Glomerular endothelial cell (primary cell): ENCODE measurements at regions not wholly inside any gene's neighbourhood (a gene's known extent, or its start where the extent isn't known, plus 50 kb on each side); places are given as distances from the start of the nearest gene placed in this dataset.

Source experiments
- DNase-seq: peaks from one replicate; pipeline ENCODE4 v3.0.0-alpha.2; 2011; ENCODE audit warnings: low read depth, low spot score; ENCODE audit errors: extremely low read depth

DNA sequence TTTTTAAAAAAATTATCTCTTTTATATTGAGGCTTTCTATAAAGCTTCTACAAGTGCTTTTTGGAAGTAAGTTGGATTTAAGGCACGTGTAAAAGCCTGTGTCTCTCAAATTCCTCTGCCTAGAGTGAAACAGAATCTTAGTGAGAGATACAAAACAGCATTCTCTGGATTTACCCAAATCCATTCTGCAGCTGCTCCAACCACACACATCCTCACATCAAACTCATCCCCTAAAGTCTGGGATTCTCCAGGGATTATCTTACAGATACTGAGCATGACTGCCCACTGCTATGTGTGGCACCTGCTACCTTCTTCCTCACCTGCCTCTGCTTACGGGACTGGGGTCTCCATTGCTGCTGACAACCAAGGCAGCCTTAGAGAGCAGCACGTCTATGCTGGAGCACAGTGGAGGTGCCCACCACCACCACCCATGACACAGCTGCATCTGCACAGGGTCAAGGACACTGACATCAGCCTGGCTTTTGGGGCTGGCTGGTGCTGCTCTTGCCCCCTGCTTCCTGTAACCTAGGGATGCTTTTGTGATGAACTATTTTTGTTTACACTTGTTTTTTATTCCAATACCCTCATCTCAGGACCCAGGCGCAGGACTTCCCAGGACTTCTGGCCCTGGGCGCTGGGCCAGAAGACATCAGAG is 139.2 kb upstream of the NAMPT start:
- no peak for DNase-seq

DNA sequence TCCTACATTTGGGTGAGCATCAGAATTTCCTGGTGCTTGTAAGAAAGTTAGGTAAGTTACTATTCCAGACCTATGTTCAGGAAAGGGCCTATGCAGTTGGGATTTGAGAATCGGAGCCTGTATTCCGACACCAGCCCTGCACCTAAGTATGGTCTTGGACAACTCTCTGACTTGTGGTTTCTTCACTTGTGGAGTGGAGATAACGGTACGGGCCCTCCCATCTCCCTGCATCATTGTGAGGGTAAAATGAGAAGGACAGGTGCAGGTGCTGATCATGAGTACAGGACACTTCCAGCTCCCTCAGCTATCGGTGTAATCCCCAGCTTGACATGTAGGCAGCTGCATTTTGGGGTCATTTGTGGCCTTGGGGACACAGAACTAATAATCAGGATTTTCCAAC is 138.3 kb upstream of the NAMPT start:
- no peak for DNase-seq

GRCh38 chr7:106421181-106421762 is 136.5 kb upstream of the NAMPT start:
- peak; percentile 61 for DNase-seq

DNA sequence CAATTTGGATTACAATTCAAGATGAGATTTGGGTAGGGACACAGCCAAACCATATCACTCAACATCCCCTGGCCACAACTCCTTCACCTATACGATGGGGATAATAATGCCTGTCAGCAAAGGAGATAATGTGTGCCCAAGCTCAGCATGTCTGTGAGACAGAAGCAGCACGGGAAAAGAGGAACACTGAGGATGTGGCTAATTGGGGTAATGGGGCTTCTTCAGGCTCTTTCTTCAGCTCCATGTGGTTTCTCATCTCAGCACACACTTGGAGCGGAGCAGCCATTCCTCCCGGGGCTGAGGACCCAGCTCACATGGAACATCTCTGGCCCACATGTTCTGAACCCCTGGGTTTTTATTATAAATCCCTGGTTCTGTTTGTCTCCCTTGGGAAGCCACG is 136.0 kb upstream of the NAMPT start:
- no peak for DNase-seq

DNA sequence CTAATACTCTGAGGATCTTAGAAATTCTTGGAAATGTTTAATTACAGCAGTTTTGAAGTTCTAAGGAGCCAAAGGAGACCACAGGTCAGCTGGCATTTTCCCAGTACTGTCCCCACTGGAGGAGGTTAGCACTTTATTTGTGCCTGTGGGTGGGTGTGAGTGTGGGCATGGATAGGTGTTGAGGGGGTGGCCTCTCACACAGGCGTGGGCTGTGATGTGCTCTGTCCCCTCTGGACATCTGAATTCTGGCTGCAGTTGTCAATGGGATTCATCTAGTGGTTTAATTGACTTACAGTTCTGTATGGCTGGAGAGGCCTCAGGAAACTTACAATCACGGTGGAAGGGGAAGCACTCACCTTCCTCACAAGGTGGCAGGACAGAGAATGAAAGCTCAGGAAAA is 135.4 kb upstream of the NAMPT start:
- DNase-seq: no peak

GRCh38 chr7:106419455-106420182 is 134.8 kb upstream of the NAMPT start:
- no peak for DNase-seq

- DNase-seq: no peak
These were observed 133.7 kb upstream of the NAMPT start for GRCh38 chr7:106418526-106418925.

GRCh38 chr7:106418094-106418493 is 133.3 kb upstream of the NAMPT start:
- DNase-seq: no peak

DNA sequence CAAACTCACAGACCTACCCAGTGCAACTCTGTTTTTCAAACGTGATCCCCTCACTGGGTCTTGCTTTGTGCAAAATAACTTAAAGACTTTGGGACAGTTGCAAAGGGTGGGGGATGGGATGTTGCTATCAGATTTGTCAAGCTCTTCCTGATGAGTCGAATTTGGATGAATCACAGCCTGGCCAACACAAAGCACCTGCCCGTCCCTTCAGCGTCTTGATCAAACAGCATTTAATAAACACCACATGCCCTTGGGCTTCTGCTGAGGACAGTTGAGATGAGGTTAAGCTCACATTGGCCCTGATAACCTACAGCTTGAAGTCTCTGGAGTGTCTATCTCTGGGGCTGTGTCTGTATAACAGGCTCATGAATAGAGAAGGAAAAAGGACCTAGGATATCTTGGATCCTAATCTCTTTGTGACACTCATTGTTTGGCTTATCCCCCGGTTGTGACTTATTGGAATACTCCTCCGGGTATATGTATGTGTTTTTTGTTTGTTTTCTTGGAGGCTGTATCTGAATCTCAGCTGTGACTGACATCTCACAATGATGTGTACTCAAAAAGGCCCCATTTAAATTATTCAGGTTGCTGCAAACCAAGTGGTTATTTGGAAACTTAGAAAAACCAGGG is 132.6 kb upstream of the NAMPT start:
- no peak for DNase-seq

- DNase-seq: no peak
These were observed 131.6 kb upstream of the NAMPT start for GRCh38 chr7:106416430-106416829.

DNA sequence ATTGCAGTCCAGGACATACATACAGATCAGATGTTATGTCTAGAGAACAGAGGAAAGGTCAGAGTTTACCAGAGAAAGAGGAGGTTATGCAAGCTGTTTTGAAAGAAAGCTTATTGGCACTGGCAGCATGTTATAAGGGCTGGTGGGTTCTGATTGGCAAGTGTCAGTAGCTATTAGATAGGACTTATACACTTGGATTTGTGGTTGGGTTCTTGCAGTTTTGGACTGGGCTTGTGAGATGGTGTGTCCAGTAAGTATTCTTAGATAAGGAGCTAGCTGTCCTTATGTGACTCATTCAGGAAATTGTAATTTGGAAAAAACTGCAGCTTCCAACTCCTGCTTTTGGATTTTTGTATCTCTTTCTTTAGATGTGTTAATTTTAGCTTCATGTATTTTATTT is 130.7 kb upstream of the NAMPT start:
- no peak for DNase-seq

GRCh38 chr7:106413446-106413845 is 128.7 kb upstream of the NAMPT start:
- no peak for DNase-seq

- no peak for DNase-seq
These were observed 120.9 kb upstream of the NAMPT start for GRCh38 chr7:106405697-106406141.

GRCh38 chr7:106402898-106403297 is 118.1 kb upstream of the NAMPT start:
- DNase-seq: no peak

- no peak for DNase-seq
These were observed 116.1 kb upstream of the NAMPT start for GRCh38 chr7:106400923-106401322.

DNA sequence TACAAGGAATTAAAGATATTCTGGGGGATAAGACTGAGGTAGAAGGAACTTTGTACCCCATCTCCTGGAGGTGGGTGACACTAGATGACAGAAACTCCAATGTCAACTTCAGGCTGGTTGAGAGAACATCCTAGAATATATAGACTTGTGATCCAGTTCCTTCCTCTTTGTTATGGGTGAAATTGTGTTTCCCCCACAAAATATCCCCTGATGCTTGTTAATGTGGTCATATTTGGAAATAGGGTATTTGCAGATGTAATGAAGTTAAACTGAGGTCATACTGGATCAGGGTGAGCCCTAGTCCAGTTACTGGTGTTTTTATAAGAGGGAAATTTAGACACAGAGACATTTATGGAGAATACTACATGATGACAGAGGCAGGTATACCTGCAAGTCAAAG is 114.0 kb upstream of the NAMPT start:
- DNase-seq: no peak

DNA sequence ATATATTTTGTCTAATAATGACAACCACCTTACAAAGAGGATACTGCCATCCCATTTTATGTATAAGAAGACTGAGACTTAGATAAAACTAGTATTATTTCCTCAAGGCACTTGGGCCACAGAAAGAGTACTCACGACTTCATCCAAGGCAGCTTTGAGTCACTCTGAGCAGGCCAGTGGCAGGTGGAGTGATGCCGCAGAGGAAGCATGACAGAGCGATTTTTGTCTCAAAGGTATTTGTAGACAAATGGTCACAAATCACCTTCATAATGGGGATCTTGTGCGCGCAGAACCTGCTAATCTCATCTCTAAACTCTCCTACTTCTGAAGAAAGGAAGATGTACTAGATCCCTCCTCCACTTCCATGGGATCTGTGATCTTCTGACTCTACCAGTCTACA is 113.2 kb upstream of the NAMPT start:
- no peak for DNase-seq

- DNase-seq: no peak
These were observed 109.7 kb upstream of the NAMPT start for GRCh38 chr7:106394526-106394925.

- no peak for DNase-seq
These were observed 108.9 kb upstream of the NAMPT start for GRCh38 chr7:106393564-106394251.

- DNase-seq: no peak
These were observed 107.8 kb upstream of the NAMPT start for GRCh38 chr7:106392590-106392989.

DNA sequence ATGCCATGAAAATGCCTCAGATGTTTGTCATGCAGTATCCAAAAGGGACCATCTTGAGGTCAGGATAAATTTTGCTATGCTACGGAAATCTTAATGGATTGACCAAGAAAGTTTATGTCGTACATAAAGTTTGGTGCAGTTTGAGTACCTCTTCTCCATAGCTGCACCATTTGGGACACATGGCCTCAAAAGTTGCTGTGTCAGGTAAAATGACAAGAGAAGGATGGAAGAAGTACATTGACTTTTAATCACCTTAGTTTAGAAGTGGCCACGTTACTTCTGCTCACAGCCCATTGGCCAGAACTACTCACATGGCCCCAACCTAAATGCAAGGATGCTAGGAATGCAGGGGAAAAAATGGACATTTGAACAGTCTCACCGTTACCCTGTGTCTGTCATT is 107.4 kb upstream of the NAMPT start:
- no peak for DNase-seq
